ENCODE measurements at regions not wholly inside any gene's neighbourhood (a gene's known extent, or its start where the extent isn't known, plus 50 kb on each side); places are given as distances from the start of the nearest gene placed in this dataset.

- TF ChIP-seq HNF1A (IDR thresholded peaks at IDR 0.05; ENCODE audit: low read depth) (no peak), HNF1A (CRISPR knock-in tag; IDR thresholded peaks at IDR 0.05; ENCODE audit: borderline replicate concordance) (no peak), RFXAP (CRISPR knock-in tag; IDR thresholded peaks at IDR 0.05; ENCODE audit: borderline replicate concordance) (no peak), KLF15 (CRISPR knock-in tag; IDR thresholded peaks at IDR 0.05; ENCODE audit: borderline replicate concordance) (no peak), ZNF501 (CRISPR knock-in tag; IDR thresholded peaks at IDR 0.05) (no peak), FOXK2 (IDR thresholded peaks at IDR 0.05) (no peak)
Measured at GRCh38 chr12:33044447-33044846, 147.9 kb upstream of the PKP2 start (continued).

- no peak overlapping the region for H2AFZ ChIP-seq (ENCODE audit: low read length)
- no peaks in the 10 kb centered on the region for H3K4me1 ChIP-seq (ENCODE audit: insufficient read depth, low read length)
- no peak overlapping the region for H3K4me3 ChIP-seq (replicated peaks in 1 of 3; ENCODE audit: insufficient read depth in 1 of 3, low read depth in 2 of 3, low read length in 3 of 3)
- peaks cover 6% of the 10 kb centered on the region; the same call in 1 of the 2 replicates for H3K9me3 ChIP-seq (ENCODE audit: low read length)
- H3K27ac ChIP-seq (ENCODE audit: extremely low read length, insufficient read depth, low read length) = no peak overlapping the region
- no peaks in the 10 kb centered on the region for H3K79me2 ChIP-seq (ENCODE audit: insufficient read depth, low read length)
- no peaks in the 10 kb centered on the region for H3K27me3 ChIP-seq (ENCODE audit: control insufficient read depth in 1 of 2, insufficient read depth in 2 of 2, low read length in 2 of 2)
- FAIRE-seq = no peak
- no peak for DNase-seq (ENCODE audit: low spot score)
- ATAC-seq = no peak
- CTCF ChIA-PET (ENCODE audit: low intra/inter-chr PET ratio, low total read pairs) = no interaction called here
- H3K9ac ChIP-seq (ENCODE audit: insufficient read depth, low read depth, low read length) = no peak overlapping the region
- intact Hi-C loops (cut with micrococcal nuclease; ENCODE audit: unreplicated experiment) = no loop called here
- H3K36me3 ChIP-seq (replicated peaks in 1 of 2; ENCODE audit: control insufficient read depth in 1 of 2, insufficient read depth in 2 of 2, low read length in 2 of 2) = no peaks in the 10 kb centered on the region
- in situ Hi-C loops (cut with HindIII; ENCODE audit: extremely low pct_ligation_motif_present, low pct_unique_long_range_greater_than_20kb) = no loop called here
- POLR2A ChIA-PET = no interaction called here
- WGBS (ENCODE audit: low lambda C conversion rate) = 17% methylated on average over 3 of the region's 3 CpGs
- BruUV-seq (replicated peaks) = no TSS peak
- H3K4me2 ChIP-seq (ENCODE audit: low read depth, low read length) = no peak overlapping the region
- H4K20me1 ChIP-seq (ENCODE audit: insufficient read depth, low read length) = no peaks in the 10 kb centered on the region
- TF ChIP-seq, protein P1, sequence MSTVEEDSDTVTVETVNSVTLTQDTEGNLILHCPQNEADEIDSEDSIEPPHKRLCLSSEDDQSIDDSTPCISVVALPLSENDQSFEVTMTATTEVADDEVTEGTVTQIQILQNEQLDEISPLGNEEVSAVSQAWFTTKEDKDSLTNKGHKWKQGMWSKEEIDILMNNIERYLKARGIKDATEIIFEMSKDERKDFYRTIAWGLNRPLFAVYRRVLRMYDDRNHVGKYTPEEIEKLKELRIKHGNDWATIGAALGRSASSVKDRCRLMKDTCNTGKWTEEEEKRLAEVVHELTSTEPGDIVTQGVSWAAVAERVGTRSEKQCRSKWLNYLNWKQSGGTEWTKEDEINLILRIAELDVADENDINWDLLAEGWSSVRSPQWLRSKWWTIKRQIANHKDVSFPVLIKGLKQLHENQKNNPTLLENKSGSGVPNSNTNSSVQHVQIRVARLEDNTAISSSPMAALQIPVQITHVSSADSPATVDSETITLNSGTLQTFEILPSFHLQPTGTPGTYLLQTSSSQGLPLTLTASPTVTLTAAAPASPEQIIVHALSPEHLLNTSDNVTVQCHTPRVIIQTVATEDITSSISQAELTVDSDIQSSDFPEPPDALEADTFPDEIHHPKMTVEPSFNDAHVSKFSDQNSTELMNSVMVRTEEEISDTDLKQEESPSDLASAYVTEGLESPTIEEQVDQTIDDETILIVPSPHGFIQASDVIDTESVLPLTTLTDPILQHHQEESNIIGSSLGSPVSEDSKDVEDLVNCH (CRISPR knock-in tag; IDR thresholded peaks at IDR 0.05) = no peak
- no peak for TF ChIP-seq RXRA (CRISPR knock-in tag; IDR thresholded peaks at IDR 0.05)
- no peak for TF ChIP-seq TCF12 (IDR thresholded peaks at IDR 0.05)
- TF ChIP-seq TCF12 (CRISPR knock-in tag; IDR thresholded peaks at IDR 0.05) = no peak
- no peak for TF ChIP-seq NFYC (CRISPR knock-in tag; IDR thresholded peaks at IDR 0.05)
Measured at GRCh38 chr12:33041562-33041961, 145.0 kb upstream of the PKP2 start.
